OCI-LY7 (cell line): ENCODE measurements at regions not wholly inside any gene's neighbourhood (a gene's known extent, or its start where the extent isn't known, plus 50 kb on each side); places are given as distances from the start of the nearest gene placed in this dataset.

Experiments
- BruUV-seq: library from RNA; stranded (reverse); fragments of 400-500 nt; replicated peaks from 2 replicates; lab custom pipeline; 2021; lab: Mats Ljungman, UMichigan
- CTCF ChIA-PET: fragments of 300-600 bp; sonication (Branson Sonifier 250); formaldehyde crosslinking; loops from one replicate; lab custom pipeline; 2022; ENCODE audit warnings: antibody characterized with exemption; ENCODE audit not compliant: unreplicated experiment; lab: Charles Lee
- POLR2A ChIA-PET: fragments of 300-600 bp; sonication (Branson Sonifier 250); formaldehyde crosslinking; loops from one replicate; lab custom pipeline; 2022; ENCODE audit warnings: antibody characterized with exemption; lab: Charles Lee
- DNase-seq: peaks from one replicate; pipeline ENCODE4 v3.0.0-alpha.2; 2015; ENCODE audit warnings: low spot score
- H2AFZ ChIP-seq: fragments of 200-600 bp; sonication (generic), shearing (Covaris generic); 2 replicates; pipeline ENCODE4 v1.6.1; 2014; ENCODE audit warnings: mild to moderate bottlenecking, antibody characterized with exemption, low read length, moderate library complexity
- H3K27ac ChIP-seq: fragments of 200-600 bp; sonication (generic); 2 replicates; pipeline ENCODE4 v1.5.1; 2014; ENCODE audit warnings: mixed run types, low read depth, mild to moderate bottlenecking, moderate library complexity, low read length, inconsistent platforms; ENCODE audit not compliant: poor library complexity, severe bottlenecking
- H3K36me3 ChIP-seq: fragments of 200-600 bp; sonication (generic); 2 replicates; pipeline ENCODE4 v1.6.1; 2014; ENCODE audit warnings: mild to moderate bottlenecking, antibody characterized with exemption, low read length, moderate library complexity, mixed read lengths; ENCODE audit not compliant: insufficient read depth
- H3K4me1 ChIP-seq: fragments of 200-600 bp; sonication (generic); 2 replicates; pipeline ENCODE4 v1.5.1; 2014; ENCODE audit warnings: mild to moderate bottlenecking, low read length; ENCODE audit not compliant: insufficient read depth, poor library complexity, severe bottlenecking
- H3K4me2 ChIP-seq: fragments of 200-600 bp; sonication (generic); 2 replicates; pipeline ENCODE4 v1.6.1; 2014; ENCODE audit warnings: mild to moderate bottlenecking, low read length
- H3K4me3 ChIP-seq: fragments of 200-600 bp; sonication (generic); 2 replicates; pipeline ENCODE4 v1.5.1; 2014; ENCODE audit warnings: mild to moderate bottlenecking, low read depth, low read length; ENCODE audit not compliant: poor library complexity, severe bottlenecking
- H3K79me2 ChIP-seq: fragments of 200-600 bp; sonication (generic); 2 replicates; pipeline ENCODE4 v1.6.1; 2016; ENCODE audit warnings: low read depth, mild to moderate bottlenecking, low read length, moderate library complexity, mixed read lengths; ENCODE audit not compliant: insufficient read depth
- H3K9me2 ChIP-seq: fragments of 200-600 bp; sonication (generic); 2 replicates; pipeline ENCODE4 v1.6.1; 2016; ENCODE audit warnings: mild to moderate bottlenecking, low read length, mixed read lengths; ENCODE audit not compliant: insufficient read depth
- H3K9me3 ChIP-seq: fragments of 200-600 bp; sonication (generic); 2 replicates; pipeline ENCODE4 v1.6.1; 2014; ENCODE audit warnings: mild to moderate bottlenecking, mixed run types, low read length, mixed read lengths
- H4K20me1 ChIP-seq: fragments of 200-600 bp; sonication (generic); 2 replicates; pipeline ENCODE4 v1.6.1; 2014; ENCODE audit warnings: mild to moderate bottlenecking, antibody characterized with exemption, low read length, moderate library complexity, mixed read lengths; ENCODE audit not compliant: insufficient read depth
- CTCF ChIP-seq: fragments of 200-600 bp; sonication (generic); conservative IDR thresholded peaks from 2 replicates; pipeline ENCODE4 v1.5.1; 2014; ENCODE audit warnings: mild to moderate bottlenecking, antibody characterized with exemption, low read length, moderate library complexity, mixed read lengths
- EZH2phosphoT487 ChIP-seq: fragments of 200-600 bp; sonication (generic); IDR thresholded peaks from 2 replicates; pipeline ENCODE4 v1.6.1; 2018; ENCODE audit warnings: low read depth, borderline replicate concordance, mild to moderate bottlenecking, mixed run types, antibody characterized with exemption, low read length, moderate library complexity, mixed read lengths
- intact Hi-C: fragments of 100-400 bp; cut with micrococcal nuclease; formaldehyde crosslinking; loops from one replicate; pipeline ENCODE4 v1.10.0; 2022; ENCODE audit not compliant: unreplicated experiment

- no peak for DNase-seq
- ChIA-PET POLR2A (no interaction called here), CTCF (no interaction called here)
- H3K4me2 ChIP-seq: no peak overlapping the region
- no peaks in the 10 kb centered on the region for H3K9me2 ChIP-seq
- BruUV-seq: no TSS peak
- TF ChIP-seq CTCF (no peak), EZH2phosphoT487 (no peak)
- no peak overlapping the region for H3K4me3 ChIP-seq
- no peaks in the 10 kb centered on the region for H3K36me3 ChIP-seq
- intact Hi-C loops: no loop called here
- no peaks in the 10 kb centered on the region for H4K20me1 ChIP-seq
- H3K27ac ChIP-seq: no peak overlapping the region
- H3K79me2 ChIP-seq: no peaks in the 10 kb centered on the region
- H3K9me3 ChIP-seq: no peaks in the 10 kb centered on the region
- no peaks in the 10 kb centered on the region for H3K4me1 ChIP-seq
- no peak overlapping the region for H2AFZ ChIP-seq
Measured at GRCh38 chr14:29442696-29443095, 485.0 kb downstream of the PRKD1 start.

- ChIA-PET POLR2A (no interaction called here), CTCF (no interaction called here)
- H3K27ac ChIP-seq: no peak overlapping the region
- no peaks in the 10 kb centered on the region for H4K20me1 ChIP-seq
- no peak overlapping the region for H3K4me2 ChIP-seq
- H3K36me3 ChIP-seq: no peaks in the 10 kb centered on the region
- no peaks in the 10 kb centered on the region for H3K9me3 ChIP-seq
- H3K79me2 ChIP-seq: no peaks in the 10 kb centered on the region
- intact Hi-C loops: no loop called here
- no peak overlapping the region for H2AFZ ChIP-seq
- H3K4me3 ChIP-seq: no peak overlapping the region
- TF ChIP-seq EZH2phosphoT487 (no peak), CTCF (no peak)
- no peaks in the 10 kb centered on the region for H3K4me1 ChIP-seq
- H3K9me2 ChIP-seq: no peaks in the 10 kb centered on the region
- BruUV-seq: no TSS peak
- no peak for DNase-seq
Measured at GRCh38 chr14:29444216-29444615, 483.4 kb downstream of the PRKD1 start.

- no peak for TF ChIP-seq EZH2phosphoT487
- TF ChIP-seq CTCF: no peak
- Histone ChIP-seq H3K4me1 (no peaks in the 10 kb centered on the region), H3K27ac (no peak overlapping the region), H3K36me3 (no peaks in the 10 kb centered on the region), H3K4me3 (no peak overlapping the region), H3K4me2 (no peak overlapping the region), H3K9me3 (no peaks in the 10 kb centered on the region), H3K9me2 (no peaks in the 10 kb centered on the region), H3K79me2 (no peaks in the 10 kb centered on the region), H4K20me1 (no peaks in the 10 kb centered on the region), H2AFZ (no peak overlapping the region)
- DNase-seq: no peak
- intact Hi-C loops: no loop called here
- CTCF ChIA-PET: no interaction called here
- BruUV-seq: no TSS peak
- POLR2A ChIA-PET: no interaction called here
Measured at GRCh38 chr14:29444805-29445204, 482.8 kb downstream of the PRKD1 start.
